Stimulated activated effector memory CD8-positive, alpha-beta T cell treated with anti-CD3 and anti-CD28 coated beads, Interleukin-12 subunit alpha, Interleukin-12 subunit beta, amount 100 ng/mL, for 72 hours (primary cell): ENCODE measurements at regions not wholly inside any gene's neighbourhood (a gene's known extent, or its start where the extent isn't known, plus 50 kb on each side); places are given as distances from the start of the nearest gene placed in this dataset.

ENCODE experiments used
- ATAC-seq: fragments of 150-1000 bp; cut with Tn5 transposase; 2 replicates; pipeline ENCODE4 v1.10.0; 2021
- DNase-seq, 2 donors: peaks; one replicate each; pipeline ENCODE4 v3.0.0; 2021 to 2022; ENCODE audit warnings: low spot score in 2 of 2
- H3K27ac Mint-ChIP-seq: one replicate; pipeline ENCODE4 v1.8.0; 2022; ENCODE audit warnings: mild to moderate bottlenecking, mixed read lengths
- H3K36me3 Mint-ChIP-seq: one replicate; pipeline ENCODE4 v1.8.0; 2022; ENCODE audit warnings: mild to moderate bottlenecking, mixed read lengths
- H3K4me1 Mint-ChIP-seq: one replicate; pipeline ENCODE4 v1.8.0; 2022; ENCODE audit warnings: mixed read lengths
- H3K4me3 Mint-ChIP-seq: one replicate; pipeline ENCODE4 v1.8.0; 2022; ENCODE audit warnings: mild to moderate bottlenecking, mixed read lengths
- H3K9me3 Mint-ChIP-seq: one replicate; pipeline ENCODE4 v1.8.0; 2022; ENCODE audit warnings: mixed read lengths

GRCh38 chr11:90836031-90836430 lies 613.2 kb upstream of the CHORDC1 start:
- no peaks in the 10 kb centered on the region for H3K36me3 Mint-ChIP-seq
- H3K9me3 Mint-ChIP-seq, result peaks cover 14% of the 10 kb centered on the region
- no peak overlapping the region for H3K27ac Mint-ChIP-seq
- no peak for DNase-seq
- ATAC-seq, result no peak
- no peak overlapping the region for H3K4me3 Mint-ChIP-seq
- no peaks in the 10 kb centered on the region for H3K4me1 Mint-ChIP-seq

- ATAC-seq (no peak), DNase-seq (no peak)
- Mint-ChIP-seq H3K27ac (no peak overlapping the region), H3K4me1 (no peaks in the 10 kb centered on the region), H3K4me3 (no peak overlapping the region), H3K36me3 (no peaks in the 10 kb centered on the region), H3K9me3 (peaks cover 22% of the 10 kb centered on the region)
Measured at GRCh38 chr11:90823446-90823845, 600.6 kb upstream of the CHORDC1 start.

GRCh38 chr11:90822996-90823395 lies 600.1 kb upstream of the CHORDC1 start:
- DNase-seq, result no peak
- Mint-ChIP-seq H3K9me3 (peaks cover 19% of the 10 kb centered on the region), H3K36me3 (no peaks in the 10 kb centered on the region), H3K4me1 (no peaks in the 10 kb centered on the region), H3K27ac (no peak overlapping the region), H3K4me3 (no peak overlapping the region)
- ATAC-seq, result no peak

GRCh38 chr11:90818196-90818745 lies 595.4 kb upstream of the CHORDC1 start:
- no peak overlapping the region for H3K27ac Mint-ChIP-seq
- DNase-seq, result no peak
- H3K9me3 Mint-ChIP-seq, result peaks cover 19% of the 10 kb centered on the region
- no peak for ATAC-seq
- no peak overlapping the region for H3K4me3 Mint-ChIP-seq
- H3K4me1 Mint-ChIP-seq, result no peaks in the 10 kb centered on the region
- H3K36me3 Mint-ChIP-seq, result no peaks in the 10 kb centered on the region

GRCh38 chr11:90809581-90809980 lies 586.7 kb upstream of the CHORDC1 start:
- H3K9me3 Mint-ChIP-seq, result peaks cover 9% of the 10 kb centered on the region
- no peak for DNase-seq
- no peaks in the 10 kb centered on the region for H3K36me3 Mint-ChIP-seq
- no peak overlapping the region for H3K4me3 Mint-ChIP-seq
- ATAC-seq, result no peak
- no peak overlapping the region for H3K27ac Mint-ChIP-seq
- no peaks in the 10 kb centered on the region for H3K4me1 Mint-ChIP-seq

GRCh38 chr11:90805172-90805571 lies 582.3 kb upstream of the CHORDC1 start:
- no peaks in the 10 kb centered on the region for H3K36me3 Mint-ChIP-seq
- no peak overlapping the region for H3K27ac Mint-ChIP-seq
- no peak for DNase-seq
- H3K4me3 Mint-ChIP-seq, result no peak overlapping the region
- H3K4me1 Mint-ChIP-seq, result no peaks in the 10 kb centered on the region
- no peak for ATAC-seq
- H3K9me3 Mint-ChIP-seq, result peaks cover 13% of the 10 kb centered on the region

- no peaks in the 10 kb centered on the region for H3K36me3 Mint-ChIP-seq
- peaks cover 14% of the 10 kb centered on the region for H3K9me3 Mint-ChIP-seq
- DNase-seq, result no peak
- no peaks in the 10 kb centered on the region for H3K4me1 Mint-ChIP-seq
- ATAC-seq, result no peak
- H3K4me3 Mint-ChIP-seq, result no peak overlapping the region
- H3K27ac Mint-ChIP-seq, result no peak overlapping the region
Measured at GRCh38 chr11:90803831-90804230, 581.0 kb upstream of the CHORDC1 start.

- DNase-seq (no peak), ATAC-seq (no peak)
- Mint-ChIP-seq H3K4me1 (no peaks in the 10 kb centered on the region), H3K36me3 (no peaks in the 10 kb centered on the region), H3K27ac (no peak overlapping the region), H3K9me3 (peaks cover 19% of the 10 kb centered on the region), H3K4me3 (no peak overlapping the region)
Measured at GRCh38 chr11:90803366-90803765, 580.5 kb upstream of the CHORDC1 start.

- H3K36me3 Mint-ChIP-seq, result no peaks in the 10 kb centered on the region
- H3K4me1 Mint-ChIP-seq, result no peaks in the 10 kb centered on the region
- DNase-seq (no peak), ATAC-seq (no peak)
- no peak overlapping the region for H3K4me3 Mint-ChIP-seq
- peaks cover 14% of the 10 kb centered on the region for H3K9me3 Mint-ChIP-seq
- no peak overlapping the region for H3K27ac Mint-ChIP-seq
Measured at GRCh38 chr11:90798769-90799168, 575.9 kb upstream of the CHORDC1 start.

- ATAC-seq, result no peak
- no peak for DNase-seq
- no peak overlapping the region for H3K27ac Mint-ChIP-seq
- no peaks in the 10 kb centered on the region for H3K4me1 Mint-ChIP-seq
- H3K9me3 Mint-ChIP-seq, result peaks cover 16% of the 10 kb centered on the region
- H3K4me3 Mint-ChIP-seq, result no peak overlapping the region
- H3K36me3 Mint-ChIP-seq, result no peaks in the 10 kb centered on the region
Measured at GRCh38 chr11:90795746-90796145, 572.9 kb upstream of the CHORDC1 start.

GRCh38 chr11:90788961-90789360 lies 566.1 kb upstream of the CHORDC1 start:
- DNase-seq (no peak), ATAC-seq (no peak)
- H3K36me3 Mint-ChIP-seq, result no peaks in the 10 kb centered on the region
- no peak overlapping the region for H3K4me3 Mint-ChIP-seq
- H3K27ac Mint-ChIP-seq, result no peak overlapping the region
- no peaks in the 10 kb centered on the region for H3K4me1 Mint-ChIP-seq
- H3K9me3 Mint-ChIP-seq, result peaks cover 23% of the 10 kb centered on the region

GRCh38 chr11:90784241-90784814 lies 561.5 kb upstream of the CHORDC1 start:
- H3K27ac Mint-ChIP-seq, result no peak overlapping the region
- H3K36me3 Mint-ChIP-seq, result no peaks in the 10 kb centered on the region
- DNase-seq (no peak), ATAC-seq (no peak)
- no peaks in the 10 kb centered on the region for H3K4me1 Mint-ChIP-seq
- peaks cover 24% of the 10 kb centered on the region for H3K9me3 Mint-ChIP-seq
- H3K4me3 Mint-ChIP-seq, result no peak overlapping the region

GRCh38 chr11:90783111-90783510 lies 560.3 kb upstream of the CHORDC1 start:
- ATAC-seq (no peak), DNase-seq (no peak)
- Mint-ChIP-seq H3K36me3 (no peaks in the 10 kb centered on the region), H3K27ac (no peak overlapping the region), H3K9me3 (peaks cover 24% of the 10 kb centered on the region), H3K4me1 (no peaks in the 10 kb centered on the region), H3K4me3 (no peak overlapping the region)

- Mint-ChIP-seq H3K9me3 (peaks cover 25% of the 10 kb centered on the region), H3K4me1 (no peaks in the 10 kb centered on the region), H3K36me3 (no peaks in the 10 kb centered on the region), H3K4me3 (no peak overlapping the region), H3K27ac (no peak overlapping the region)
- ATAC-seq, result no peak
- DNase-seq, result no peak
Measured at GRCh38 chr11:90779098-90779497, 556.2 kb upstream of the CHORDC1 start.

GRCh38 chr11:90775567-90776165 lies 552.8 kb upstream of the CHORDC1 start:
- H3K27ac Mint-ChIP-seq, result no peak overlapping the region
- DNase-seq (no peak), ATAC-seq (no peak)
- no peaks in the 10 kb centered on the region for H3K36me3 Mint-ChIP-seq
- no peaks in the 10 kb centered on the region for H3K4me1 Mint-ChIP-seq
- no peak overlapping the region for H3K4me3 Mint-ChIP-seq
- H3K9me3 Mint-ChIP-seq, result peaks cover 31% of the 10 kb centered on the region

- Mint-ChIP-seq H3K9me3 (peaks cover 24% of the 10 kb centered on the region), H3K36me3 (no peaks in the 10 kb centered on the region), H3K4me3 (no peak overlapping the region), H3K4me1 (no peaks in the 10 kb centered on the region), H3K27ac (no peak overlapping the region)
- ATAC-seq (no peak), DNase-seq (no peak)
Measured at GRCh38 chr11:90774727-90775566, 552.1 kb upstream of the CHORDC1 start.
